Gastroesophageal sphincter (tissue), 4 donors: ENCODE measurements at regions not wholly inside any gene's neighbourhood (a gene's known extent, or its start where the extent isn't known, plus 50 kb on each side); places are given as distances from the start of the nearest gene placed in this dataset.
"Not testable (repeated sequence)": the region's sequence is repeated elsewhere in the genome, so short reads cannot be mapped to it uniquely, and the experiment has no call there.

Experiments
- ATAC-seq: fragments of 150-250 bp; one replicate; pipeline ENCODE4 v1.9.1; 2016; ENCODE audit warnings: mild to moderate bottlenecking, moderate library complexity
- H3K27ac ChIP-seq, 4 donors: fragments of 200-600 bp; sonication (generic) in 3 of 4; 1 replicate in 3 of 4; 2 replicates in 1 of 4; pipeline ENCODE4 v1.5.1; 2016 to 2019
- H3K27me3 ChIP-seq: fragments of 200-600 bp; sonication (generic); one replicate; pipeline ENCODE4 v1.5.1; 2019
- H3K36me3 ChIP-seq, 2 donors: fragments of 200-600 bp; sonication (generic); one replicate each; pipeline ENCODE4 v1.5.1; 2019; ENCODE audit warnings: control low read depth in 1 of 2
- H3K4me1 ChIP-seq, 3 donors: fragments of 200-600 bp; sonication (generic); 1 replicate in 2 of 3; 2 replicates in 1 of 3; pipeline ENCODE4 v1.5.1; 2016 to 2019; ENCODE audit warnings: control low read depth in 2 of 3
- H3K4me3 ChIP-seq, 2 donors: fragments of 200-600 bp; sonication (generic); one replicate each; pipeline ENCODE4 v1.5.1; 2019; ENCODE audit warnings: mild to moderate bottlenecking in 1 of 2, moderate library complexity in 1 of 2
- H3K9me3 ChIP-seq, 3 donors: fragments of 200-600 bp; sonication (generic); one replicate each; pipeline ENCODE4 v1.5.1; 2017 to 2019; ENCODE audit warnings: control low read depth in 2 of 3
- CTCF ChIP-seq, 4 experiments: fragments of 200-600 bp in 2 of 4; fragments of 450-650 bp in 2 of 4; sonication (generic) in 1 of 4; IDR thresholded peaks; one replicate each; pipeline ENCODE4 v1.5.1; 2017 to 2019; ENCODE audit warnings: antibody characterized with exemption in 4 of 4, mild to moderate bottlenecking in 2 of 4, moderate library complexity in 2 of 4
- EP300 ChIP-seq: sonication (generic); formaldehyde crosslinking; IDR thresholded peaks from one replicate; pipeline ENCODE4 v1.6.1; 2017; ENCODE audit warnings: antibody characterized with exemption, mild to moderate bottlenecking
- POLR2A ChIP-seq, 2 donors: fragments of 450-650 bp; IDR thresholded peaks; one replicate each; pipeline ENCODE4 v1.6.1; 2017; ENCODE audit warnings: antibody characterized with exemption in 2 of 2, mild to moderate bottlenecking in 2 of 2, moderate library complexity in 1 of 2
- POLR2AphosphoS5 ChIP-seq: sonication (generic); formaldehyde crosslinking; IDR thresholded peaks from one replicate; pipeline ENCODE4 v1.6.1; 2017; ENCODE audit warnings: antibody characterized with exemption
- WGBS, 2 donors: methylation state at CpG; one replicate each; pipeline ENCODE4 v1.1.5; 2018; ENCODE audit warnings: low coverage in 1 of 2; 5-methylcytosine and 5-hydroxymethylcytosine counted together

GRCh38 chr5:144596517-144596916 lies 425.8 kb downstream of the KCTD16 start:
- ATAC-seq: no peak
- no peak for TF ChIP-seq CTCF (IDR thresholded peaks at IDR 0.05)
- TF ChIP-seq POLR2A (IDR thresholded peaks at IDR 0.05): no peak
- no peak for TF ChIP-seq POLR2AphosphoS5
- no peak for TF ChIP-seq EP300
- peaks cover 38% of the 10 kb centered on the region for H3K27me3 ChIP-seq
- peaks cover 0 to 8% (median 0%) of the 10 kb centered on the region in 3 donors for H3K9me3 ChIP-seq
- no peak overlapping the region for H3K4me3 ChIP-seq
- H3K27ac ChIP-seq: no peak overlapping the region
- no peaks in the 10 kb centered on the region for H3K4me1 ChIP-seq
- H3K36me3 ChIP-seq: no peaks in the 10 kb centered on the region
- 79 to 80% methylated on average over 2 of the region's 2 CpGs for WGBS, 2 donors

- Histone ChIP-seq H3K4me3 (no peak overlapping the region), H3K27me3 (peaks cover 34% of the 10 kb centered on the region), H3K9me3 (peaks cover 0 to 8% (median 0%) of the 10 kb centered on the region in 3 donors), H3K27ac (no peak overlapping the region), H3K36me3 (no peaks in the 10 kb centered on the region), H3K4me1 (no peaks in the 10 kb centered on the region)
- TF ChIP-seq POLR2AphosphoS5: no peak
- TF ChIP-seq POLR2A (IDR thresholded peaks at IDR 0.05): no peak
- no peak for TF ChIP-seq CTCF (IDR thresholded peaks at IDR 0.05)
- no peak for TF ChIP-seq EP300
- no peak for ATAC-seq
- WGBS, 2 donors: no CpG with 5 or more reads among the region's 25 CpGs
Measured at GRCh38 chr5:144594919-144595318, 424.2 kb downstream of the KCTD16 start.

DNA sequence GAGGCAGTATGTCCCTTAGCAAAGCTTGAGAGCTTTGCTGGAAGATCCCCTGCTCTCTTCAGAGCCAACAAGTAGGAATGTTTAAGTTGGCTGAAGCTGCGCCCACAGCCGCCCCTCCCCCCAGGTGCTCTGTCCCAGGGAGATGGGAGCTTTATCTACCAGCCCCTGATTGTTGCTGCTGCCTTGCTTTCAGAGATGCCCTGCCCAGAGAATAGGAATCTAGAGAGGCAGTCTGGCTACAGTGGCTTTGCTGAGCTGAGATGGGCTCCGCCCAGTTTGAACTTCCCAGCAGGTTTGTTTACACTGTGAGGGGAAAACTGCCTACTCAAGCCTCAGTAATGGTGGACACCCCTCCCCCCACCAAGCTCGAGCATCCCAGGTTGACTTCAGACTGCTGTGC lies 423.6 kb downstream of the KCTD16 start:
- not testable (repeated sequence) for ATAC-seq, H3K4me1 ChIP-seq, H3K4me3 ChIP-seq

GRCh38 chr5:144585681-144586080 lies 415.0 kb downstream of the KCTD16 start:
- Histone ChIP-seq H3K27ac (no peak overlapping the region), H3K4me1 (no peaks in the 10 kb centered on the region), H3K4me3 (no peak overlapping the region), H3K9me3 (no peaks in the 10 kb centered on the region), H3K36me3 (no peaks in the 10 kb centered on the region), H3K27me3 (no peaks in the 10 kb centered on the region)
- no peak for ATAC-seq
- 36 to 39% methylated on average over 4 to 5 of the region's 5 CpGs for WGBS, 2 donors
- TF ChIP-seq CTCF (IDR thresholded peaks at IDR 0.05) (no peak), POLR2AphosphoS5 (no peak), POLR2A (IDR thresholded peaks at IDR 0.05) (no peak), EP300 (no peak)

More for the DNA sequence above, 423.6 kb downstream of the KCTD16 start:
- not testable (repeated sequence) for H3K36me3 ChIP-seq, H3K27ac ChIP-seq, H3K9me3 ChIP-seq
- H3K27me3 ChIP-seq: peaks cover 32% of the 10 kb centered on the region
- WGBS, 2 donors: no CpG with 5 or more reads among the region's 4 CpGs

DNA sequence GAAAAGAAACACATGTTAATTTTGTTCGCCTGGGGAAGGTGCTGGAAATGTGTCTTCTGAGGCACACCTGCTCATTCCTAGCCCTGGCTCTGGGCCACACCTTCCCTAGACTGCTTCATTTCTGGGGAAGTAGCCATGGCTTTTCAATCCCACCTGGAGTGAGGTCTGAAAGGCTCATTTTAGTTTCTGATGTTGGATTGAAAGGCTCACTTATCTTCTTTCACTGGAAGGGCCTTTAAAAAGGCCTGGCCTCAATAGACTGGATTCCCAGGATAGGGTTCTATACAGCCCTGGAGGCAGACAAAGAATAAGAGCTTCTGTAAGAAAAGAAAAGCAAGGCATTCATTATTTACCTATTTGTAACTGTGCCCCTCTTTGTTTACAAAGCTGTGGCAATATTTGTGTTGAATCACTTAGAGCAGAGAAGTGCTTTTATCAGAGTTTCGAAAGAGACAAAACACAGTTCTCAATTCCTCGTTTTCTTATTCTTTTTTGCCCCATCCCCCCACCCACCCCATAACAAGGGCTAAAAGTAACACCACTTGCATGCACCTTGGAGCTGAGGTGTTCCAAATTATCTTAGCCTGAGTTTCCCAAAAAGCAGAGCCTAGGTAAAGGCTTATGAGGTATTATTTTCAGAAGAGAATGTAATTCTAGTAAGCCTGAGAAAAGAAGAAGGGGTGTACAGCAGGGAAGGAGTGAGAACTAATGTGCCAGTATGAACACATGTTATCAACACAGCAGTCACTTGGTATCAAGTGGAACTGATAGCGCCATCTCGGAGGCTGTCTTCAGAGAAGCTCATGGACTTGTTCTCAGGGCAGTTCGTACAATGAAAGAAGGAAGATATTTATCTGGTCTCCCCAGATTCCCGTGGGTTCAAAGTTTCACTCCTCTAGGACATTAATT lies 413.1 kb downstream of the KCTD16 start:
- WGBS, 2 donors: 72 to 73% methylated on average over 5 to 6 of the region's 7 CpGs
- Histone ChIP-seq H3K36me3 (no peaks in the 10 kb centered on the region), H3K9me3 (no peaks in the 10 kb centered on the region), H3K4me1 (no peaks in the 10 kb centered on the region), H3K4me3 (no peak overlapping the region), H3K27ac (no peak overlapping the region), H3K27me3 (no peaks in the 10 kb centered on the region)
- TF ChIP-seq POLR2A (IDR thresholded peaks at IDR 0.05): no peak
- TF ChIP-seq POLR2AphosphoS5: no peak
- no peak for TF ChIP-seq CTCF (IDR thresholded peaks at IDR 0.05)
- no peak for TF ChIP-seq EP300
- no peak for ATAC-seq
